Endothelial cell of umbilical vein (primary cell): ENCODE measurements at regions not wholly inside any gene's neighbourhood (a gene's known extent, or its start where the extent isn't known, plus 50 kb on each side); places are given as distances from the start of the nearest gene placed in this dataset.

Experiments used
- BruUV-seq: library from RNA; stranded (reverse); fragments of 400-500 nt; replicated peaks from 2 replicates; lab custom pipeline; 2021; lab: Mats Ljungman, UMichigan
- CTCF ChIA-PET: fragments of 300-600, 350-600 bp; sonication (Branson Sonifier 250); formaldehyde crosslinking; loops from one replicate; lab custom pipeline; 2021; ENCODE audit warnings: antibody characterized with exemption, inconsistent platforms; lab: Charles Lee
- POLR2A ChIA-PET: fragments of 300-600, 350-600 bp; sonication (Branson Sonifier 250); formaldehyde crosslinking; loops from one replicate; lab custom pipeline; 2021; ENCODE audit warnings: antibody characterized with exemption, inconsistent platforms; lab: Charles Lee
- DNase-seq: peaks from one replicate; pipeline ENCODE4 v3.0.0-alpha.2; 2011; ENCODE audit warnings: low read depth, low spot score
- FAIRE-seq: peaks from 2 replicates; lab custom pipeline; 2011; peaks lifted over from hg19 to GRCh38; lab: Jason Lieb, UNC
- H2AFZ ChIP-seq: 2 replicates; pipeline ENCODE4 v1.6.0; 2012; ENCODE audit warnings: low read depth, low read length, control low read depth, inconsistent platforms
- H3K27ac ChIP-seq: 2 replicates; pipeline ENCODE4 v1.5.1; 2011; ENCODE audit warnings: low read depth, mild to moderate bottlenecking, control low read depth, low read length, moderate library complexity; ENCODE audit not compliant: insufficient read depth
- H3K27me3 ChIP-seq, 2 experiments: 2 replicates each; pipeline versions ENCODE4 v1.6.0 to v1.6.1; 2011; ENCODE audit warnings: low read length in 2 of 2, mixed read lengths in 1 of 2; ENCODE audit not compliant: control insufficient read depth in 2 of 2, insufficient read depth in 2 of 2
- H3K36me3 ChIP-seq, 2 experiments: 2 replicates in 1 of 2; 3 replicates in 1 of 2; pipeline ENCODE4 v1.5.1; 2011; ENCODE audit warnings: low read length in 2 of 2, mild to moderate bottlenecking in 1 of 2, moderate library complexity in 1 of 2; ENCODE audit not compliant: control insufficient read depth in 2 of 2, insufficient read depth in 2 of 2; ENCODE audit errors: extremely low read depth in 1 of 2
- H3K4me1 ChIP-seq: 3 replicates; pipeline ENCODE4 v1.5.1; 2011; ENCODE audit warnings: mild to moderate bottlenecking, low read length; ENCODE audit not compliant: control insufficient read depth, insufficient read depth; ENCODE audit errors: extremely low read depth
- H3K4me2 ChIP-seq: 2 replicates; pipeline ENCODE4 v1.6.1; 2011; ENCODE audit warnings: low read length, control low read depth, mixed read lengths; ENCODE audit not compliant: insufficient read depth
- H3K4me3 ChIP-seq, 3 experiments: fragments of 200-600 bp in 1 of 3; sonication (generic), shearing (Covaris generic) in 1 of 3; replicated peaks in 1 of 3; 2 replicates each; pipeline ENCODE4 v1.5.1; 2011 to 2016; ENCODE audit warnings: control low read depth in 3 of 3, low read length in 3 of 3, mild to moderate bottlenecking in 2 of 3, inconsistent platforms in 1 of 3, low read depth in 1 of 3, moderate library complexity in 1 of 3; ENCODE audit not compliant: insufficient read depth in 1 of 3
- H3K79me2 ChIP-seq: 2 replicates; pipeline ENCODE4 v1.6.0; 2012; ENCODE audit warnings: low read length, inconsistent platforms; ENCODE audit not compliant: control insufficient read depth, insufficient read depth
- H3K9ac ChIP-seq: replicated peaks from 2 replicates; pipeline ENCODE3; 2011; ENCODE audit warnings: low read length, control low read depth; ENCODE audit not compliant: insufficient read depth; ENCODE audit errors: extremely low read depth
- H3K9me1 ChIP-seq: replicated peaks from 3 replicates; pipeline ENCODE4 v1.6.0; 2011; ENCODE audit warnings: mild to moderate bottlenecking, low read length; ENCODE audit not compliant: control insufficient read depth, insufficient read depth; ENCODE audit errors: extremely low read depth
- H3K9me3 ChIP-seq: replicated peaks from 2 replicates; pipeline ENCODE4 v1.5.1; 2012; ENCODE audit warnings: low read length, inconsistent platforms; ENCODE audit not compliant: control insufficient read depth, insufficient read depth
- H4K20me1 ChIP-seq: replicated peaks from 2 replicates; pipeline ENCODE3; 2011; ENCODE audit warnings: mild to moderate bottlenecking, low read length; ENCODE audit not compliant: control insufficient read depth, insufficient read depth; ENCODE audit errors: extremely low read depth
- EZH2 ChIP-seq: IDR thresholded peaks from 2 replicates; pipeline ENCODE4 v1.6.1; 2012; ENCODE audit warnings: borderline replicate concordance, low read depth, mild to moderate bottlenecking, moderate library complexity, low read length, inconsistent platforms; ENCODE audit not compliant: severe bottlenecking
- FOS ChIP-seq: IDR thresholded peaks from 2 replicates; pipeline ENCODE4 v1.6.1; 2011; ENCODE audit warnings: mild to moderate bottlenecking, low read length, moderate library complexity, borderline replicate concordance; ENCODE audit not compliant: insufficient read depth
- GATA2 ChIP-seq: IDR thresholded peaks from 2 replicates; pipeline ENCODE4 v1.7.0; 2011; ENCODE audit warnings: low read depth, mild to moderate bottlenecking, moderate library complexity, mixed read lengths, low read length; ENCODE audit not compliant: insufficient read length, insufficient read depth
- JUN ChIP-seq: IDR thresholded peaks from 2 replicates; pipeline ENCODE4 v1.6.1; 2011; ENCODE audit warnings: borderline replicate concordance, low read depth; ENCODE audit not compliant: insufficient read length, insufficient read depth
- MYC ChIP-seq: IDR thresholded peaks from one replicate; pipeline ENCODE4 v1.6.1; 2011; ENCODE audit warnings: mild to moderate bottlenecking, low read depth, low read length
- POLR2A ChIP-seq: IDR thresholded peaks from 2 replicates; pipeline ENCODE4 v1.6.1; 2012; ENCODE audit warnings: low read depth, mild to moderate bottlenecking, control low read depth, low read length
- POLR2AphosphoS5 ChIP-seq: IDR thresholded peaks from 2 replicates; pipeline ENCODE4 v1.6.1; 2012; ENCODE audit warnings: low read depth, mild to moderate bottlenecking, control low read depth, low read length, moderate library complexity; ENCODE audit not compliant: insufficient read depth
- dilution Hi-C: fragments of 300-500 bp; cut with MboI; formaldehyde crosslinking; loops from one replicate; pipeline ENCODE4 v1.15.0; 2019; ENCODE audit warnings: low sequenced_read_pairs; ENCODE audit not compliant: extremely low pct_ligation_motif_present
- intact Hi-C: fragments of 100-400 bp; cut with micrococcal nuclease; formaldehyde crosslinking; loops from one replicate; pipeline ENCODE4 v1.10.0; 2022
- TF ChIP-seq, protein P1 (sequence below), 2 donors: IDR thresholded peaks; 1 replicate in 1 of 2; 2 replicates in 1 of 2; pipeline ENCODE4 v1.5.1; 2011; ENCODE audit warnings: low read length in 2 of 2, mild to moderate bottlenecking in 2 of 2, moderate library complexity in 2 of 2, control low read depth in 1 of 2, inconsistent platforms in 1 of 2, low read depth in 1 of 2; ENCODE audit not compliant: insufficient read depth in 1 of 2; ENCODE audit errors: extremely low read depth in 1 of 2
- TF ChIP-seq, protein P2 (sequence below): IDR thresholded peaks from 2 replicates; pipeline ENCODE4 v1.6.1; 2011; ENCODE audit not compliant: insufficient read depth, insufficient read length

DNA sequence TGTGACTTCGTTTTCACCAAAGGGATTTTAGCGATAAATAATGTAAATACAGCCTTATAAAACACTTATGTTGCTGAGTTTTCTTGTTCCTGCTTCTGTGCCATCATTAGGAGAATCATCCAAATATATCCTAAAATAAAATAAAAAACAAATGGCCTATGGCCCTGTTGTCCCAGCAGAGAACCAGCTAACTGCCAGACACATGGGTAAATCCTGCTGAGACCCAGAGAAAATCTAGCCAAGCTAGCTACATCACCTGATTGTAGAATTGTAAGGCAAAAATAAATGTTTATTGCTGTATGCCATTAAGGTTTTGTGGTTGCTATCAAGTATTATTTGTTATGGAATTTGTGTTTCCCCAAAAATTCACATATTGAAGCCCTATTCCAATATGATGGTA lies 631.2 kb upstream of the SYNCRIP start:
- Histone ChIP-seq H3K4me1 (no peaks in the 10 kb centered on the region), H3K27me3 (no peaks in the 10 kb centered on the region), H4K20me1 (no peaks in the 10 kb centered on the region), H3K9me1 (no peaks in the 10 kb centered on the region), H3K9ac (no peak overlapping the region), H3K79me2 (no peaks in the 10 kb centered on the region), H3K27ac (no peak overlapping the region), H2AFZ (no peak overlapping the region), H3K9me3 (peaks cover 3% of the 10 kb centered on the region), H3K36me3 (no peaks in the 10 kb centered on the region), H3K4me2 (no peak overlapping the region), H3K4me3 (no peak overlapping the region)
- no TSS peak for BruUV-seq
- no peak for FAIRE-seq
- dilution Hi-C loops (no loop called here), intact Hi-C loops (no loop called here)
- CTCF ChIA-PET, result no interaction called here
- POLR2A ChIA-PET, result no interaction called here
- TF ChIP-seq, protein P1, sequence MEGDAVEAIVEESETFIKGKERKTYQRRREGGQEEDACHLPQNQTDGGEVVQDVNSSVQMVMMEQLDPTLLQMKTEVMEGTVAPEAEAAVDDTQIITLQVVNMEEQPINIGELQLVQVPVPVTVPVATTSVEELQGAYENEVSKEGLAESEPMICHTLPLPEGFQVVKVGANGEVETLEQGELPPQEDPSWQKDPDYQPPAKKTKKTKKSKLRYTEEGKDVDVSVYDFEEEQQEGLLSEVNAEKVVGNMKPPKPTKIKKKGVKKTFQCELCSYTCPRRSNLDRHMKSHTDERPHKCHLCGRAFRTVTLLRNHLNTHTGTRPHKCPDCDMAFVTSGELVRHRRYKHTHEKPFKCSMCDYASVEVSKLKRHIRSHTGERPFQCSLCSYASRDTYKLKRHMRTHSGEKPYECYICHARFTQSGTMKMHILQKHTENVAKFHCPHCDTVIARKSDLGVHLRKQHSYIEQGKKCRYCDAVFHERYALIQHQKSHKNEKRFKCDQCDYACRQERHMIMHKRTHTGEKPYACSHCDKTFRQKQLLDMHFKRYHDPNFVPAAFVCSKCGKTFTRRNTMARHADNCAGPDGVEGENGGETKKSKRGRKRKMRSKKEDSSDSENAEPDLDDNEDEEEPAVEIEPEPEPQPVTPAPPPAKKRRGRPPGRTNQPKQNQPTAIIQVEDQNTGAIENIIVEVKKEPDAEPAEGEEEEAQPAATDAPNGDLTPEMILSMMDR (IDR thresholded peaks at IDR 0.05; ENCODE audit: extremely low read depth in 1 of 2, insufficient read depth in 1 of 2, low read depth in 1 of 2, low read length in 2 of 2), result no peak
- TF ChIP-seq JUN, result no peak
- TF ChIP-seq POLR2A, result no peak
- no peak for TF ChIP-seq POLR2AphosphoS5
- no peak for TF ChIP-seq EZH2
- TF ChIP-seq, protein P2, sequence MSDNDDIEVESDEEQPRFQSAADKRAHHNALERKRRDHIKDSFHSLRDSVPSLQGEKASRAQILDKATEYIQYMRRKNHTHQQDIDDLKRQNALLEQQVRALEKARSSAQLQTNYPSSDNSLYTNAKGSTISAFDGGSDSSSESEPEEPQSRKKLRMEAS, result no peak
- TF ChIP-seq FOS, result no peak
- no peak for TF ChIP-seq MYC
- no peak for TF ChIP-seq GATA2
- no peak for DNase-seq
